Heart right ventricle (tissue), 16 donors: ENCODE measurements at regions not wholly inside any gene's neighbourhood (a gene's known extent, or its start where the extent isn't known, plus 50 kb on each side); places are given as distances from the start of the nearest gene placed in this dataset.
"Not testable (repeated sequence)": the region's sequence is repeated elsewhere in the genome, so short reads cannot be mapped to it uniquely, and the experiment has no call there.

Experiments
- ATAC-seq, 8 donors: fragments of 200-7000 bp; cut with Tn5 transposase; one replicate each; pipeline ENCODE4 v1.9.1; 2020; ENCODE audit warnings: mild to moderate bottlenecking in 8 of 8, moderate library complexity in 8 of 8, moderate number of reproducible peaks in 1 of 8
- DNase-seq, 2 donors: peaks; one replicate each; pipeline ENCODE4 v3.0.0-alpha.2; 2020
- H3K27ac ChIP-seq, 10 donors: fragments of 200-600 bp; sonication (generic) in 2 of 10; one replicate each; pipeline versions ENCODE4 v1.5.0 to v1.8.0; 2020 to 2022; ENCODE audit warnings: mild to moderate bottlenecking in 3 of 10
- H3K27me3 ChIP-seq, 7 donors: fragments of 200-600 bp; one replicate each; pipeline ENCODE4 v1.8.0; 2021 to 2022; ENCODE audit warnings: mild to moderate bottlenecking in 2 of 7
- H3K36me3 ChIP-seq, 9 donors: fragments of 200-600 bp; sonication (generic) in 1 of 9; one replicate each; pipeline versions ENCODE4 v1.5.0 to v1.8.0; 2020 to 2022; ENCODE audit warnings: mild to moderate bottlenecking in 2 of 9
- H3K4me1 ChIP-seq, 9 donors: fragments of 200-600 bp; sonication (generic) in 1 of 9; one replicate each; pipeline versions ENCODE4 v1.5.0 to v1.8.0; 2020 to 2022; ENCODE audit warnings: mild to moderate bottlenecking in 4 of 9
- H3K4me3 ChIP-seq, 10 donors: fragments of 200-600 bp; sonication (generic) in 2 of 10; one replicate each; pipeline versions ENCODE4 v1.5.0 to v1.8.0; 2020 to 2022; ENCODE audit warnings: mild to moderate bottlenecking in 7 of 10, moderate library complexity in 2 of 10
- H3K9me3 ChIP-seq, 11 donors: fragments of 200-600 bp in 10 of 11; sonication (generic) in 2 of 11; one replicate each; pipeline versions ENCODE4 v1.5.0 to v1.8.0; 2013 to 2022; ENCODE audit warnings: mild to moderate bottlenecking in 2 of 11, control low read depth in 1 of 11, moderate library complexity in 1 of 11
- WGBS, 2 donors: extraction: QIAGEN DNeasy Blood & Tissue Kit; methylation state at CpG; one replicate each; pipeline ENCODE4 v1.1.7; 2013; ENCODE audit warnings: inconsistent platforms in 1 of 2; 5-methylcytosine and 5-hydroxymethylcytosine counted together
- intact Hi-C, 10 donors: fragments of 100-400 bp; cut with DNase I; formaldehyde crosslinking; loops; one replicate each; pipeline versions ENCODE4 v1.11.1 to v1.14.2; 2022
- donor health status: Arrhythmogenic right ventricular cardiomyopathy.
- donor health status: ischemic (EF 13 %, LVEDD 7.1; RV severe dilation, severe dysfunction).
- donor health status: healthy with polysubstance abuse.
- donor health status: DM: no; HTN: yes; CAD: no.
- donor health status: DM: no; HTN: no; CAD: no.
- donor health status: ischemic (EF 25% LVEDD 6.9; RV normal size, moderate dysfunction).
- donor health status: ischemic (EF 25% LVEDD 5.7; RV mildly dilated, moderate dysfunction).
- donor health status: healthy.
- donor health status: DM: yes; HTN: yes; CAD: no.
- donor health status: Ischemic cardiomyopathy.
- donor health status: ischemic (EF 35%, LVEDD 5.7; RV mildly dilated, moderate dysfunction).
- donor health status: nonischemic (EF 11% LVEDD 7.7; RV severe dilation, severe dysfunction).
- donor health status: DM: yes; HTN: yes; CAD: no.
- donor health status: PGD.
- donor health status: ischemic (EF 29% LVEDD 5.4; RV normal size, mild dysfunction).
- donor health status: nonischemic (EF 23%, LVEDD 6.1; RV moderate dilation, normal function).

- H3K27ac ChIP-seq, intact Hi-C loops, ATAC-seq, H3K36me3 ChIP-seq, H3K27me3 ChIP-seq, DNase-seq, H3K4me3 ChIP-seq, H3K9me3 ChIP-seq, H3K4me1 ChIP-seq: not testable (repeated sequence)
- WGBS, 2 donors, result no CpG with 5 or more reads among the region's 5 CpGs
These were observed 53.1 kb downstream of the HSFY1 start for GRCh38 chrY:18599606-18600005.

DNA sequence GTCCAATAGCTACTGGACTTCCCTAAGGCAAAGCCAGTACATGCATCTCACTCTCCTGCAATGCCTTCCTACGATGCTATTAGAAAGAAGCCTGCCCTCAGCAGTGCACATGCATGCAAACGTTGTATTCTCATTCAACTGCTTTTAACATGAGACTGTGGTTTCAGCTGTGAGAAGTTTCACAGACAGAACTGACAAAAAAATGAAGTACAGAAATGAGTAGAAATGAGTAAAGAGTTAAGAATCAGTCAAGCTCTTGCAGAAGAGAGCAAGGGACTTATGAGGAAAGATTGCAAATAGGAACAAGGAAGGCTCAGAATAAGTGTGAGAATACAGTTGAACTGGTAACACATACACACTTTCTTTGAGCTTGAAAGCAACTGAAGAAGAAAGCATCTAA, 54.8 kb downstream of the HSFY1 start:
- DNase-seq, ATAC-seq, H3K36me3 ChIP-seq: not testable (repeated sequence)

GRCh38 chrY:18606251-18606650, 59.7 kb downstream of the HSFY1 start:
- H3K27me3 ChIP-seq, intact Hi-C loops, DNase-seq, H3K27ac ChIP-seq, H3K4me3 ChIP-seq, H3K9me3 ChIP-seq, H3K4me1 ChIP-seq, ATAC-seq, H3K36me3 ChIP-seq: not testable (repeated sequence)
- no CpG with 5 or more reads among the region's 5 CpGs for WGBS, 2 donors

More for the DNA sequence above, 54.8 kb downstream of the HSFY1 start:
- intact Hi-C loops, H3K9me3 ChIP-seq, H3K4me3 ChIP-seq, H3K27me3 ChIP-seq, H3K27ac ChIP-seq, H3K4me1 ChIP-seq: not testable (repeated sequence)
- no CpG with 5 or more reads among the region's 2 CpGs for WGBS, 2 donors

GRCh38 chrY:18608205-18608604, 61.7 kb downstream of the HSFY1 start:
- DNase-seq, H3K36me3 ChIP-seq, H3K27me3 ChIP-seq, H3K4me1 ChIP-seq, H3K9me3 ChIP-seq, H3K27ac ChIP-seq, ATAC-seq, H3K4me3 ChIP-seq, intact Hi-C loops: not testable (repeated sequence)
- no CpG with 5 or more reads among the region's 4 CpGs for WGBS, 2 donors

GRCh38 chrY:18615809-18616208, 69.3 kb downstream of the HSFY1 start:
- H3K27me3 ChIP-seq, H3K27ac ChIP-seq, H3K4me1 ChIP-seq, H3K36me3 ChIP-seq, ATAC-seq, H3K9me3 ChIP-seq, H3K4me3 ChIP-seq, intact Hi-C loops, DNase-seq: not testable (repeated sequence)
- no CpG with 5 or more reads among the region's 1 CpG for WGBS, 2 donors

GRCh38 chrY:18629805-18630516, 83.4 kb downstream of the HSFY1 start:
- H3K27ac ChIP-seq, DNase-seq, ATAC-seq, intact Hi-C loops, H3K4me1 ChIP-seq, H3K4me3 ChIP-seq, H3K36me3 ChIP-seq, H3K27me3 ChIP-seq, H3K9me3 ChIP-seq: not testable (repeated sequence)
- no CpG with 5 or more reads among the region's 9 CpGs for WGBS, 2 donors

DNA sequence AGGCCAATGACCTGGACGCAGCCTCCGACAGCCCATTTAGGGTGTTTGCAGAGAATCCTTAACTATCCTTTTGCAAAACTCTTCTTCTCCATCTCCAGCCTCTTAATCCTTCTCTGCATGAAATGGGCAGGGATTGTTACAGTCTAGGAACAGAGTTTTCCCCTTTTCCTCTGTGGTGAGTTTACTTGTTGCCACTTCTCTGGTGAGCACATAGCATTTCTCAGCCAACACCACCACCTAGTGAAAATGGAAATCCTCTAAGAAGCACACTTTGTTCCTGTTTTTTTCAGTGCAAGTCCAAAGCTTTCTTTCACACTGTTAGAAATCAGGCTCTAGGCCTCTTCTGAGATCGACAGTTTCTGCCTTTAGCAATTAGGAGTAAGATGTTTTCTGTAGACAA, 84.1 kb downstream of the HSFY1 start:
- H3K27ac ChIP-seq, ATAC-seq, H3K4me3 ChIP-seq, intact Hi-C loops, H3K36me3 ChIP-seq, H3K9me3 ChIP-seq, H3K27me3 ChIP-seq, H3K4me1 ChIP-seq, DNase-seq: not testable (repeated sequence)
- WGBS, 2 donors, result no CpG with 5 or more reads among the region's 3 CpGs

DNA sequence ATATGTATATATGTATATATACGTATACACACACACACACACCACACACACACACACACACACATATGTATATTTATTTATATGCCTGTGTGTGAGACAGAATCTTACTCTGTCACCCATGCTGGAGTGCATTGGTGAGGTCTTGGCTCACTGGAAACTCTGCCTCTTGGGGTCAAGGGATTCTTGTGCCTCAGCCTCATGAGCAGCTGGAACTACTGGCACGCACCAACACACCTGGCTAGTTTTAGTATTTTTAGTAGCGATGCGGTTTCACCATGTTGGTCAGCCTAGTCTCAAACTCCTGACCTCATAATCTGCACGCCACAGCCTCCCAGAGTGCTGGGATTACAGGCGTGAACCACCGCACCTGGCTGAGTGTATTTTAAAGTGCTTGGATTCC, 85.1 kb downstream of the HSFY1 start:
- H3K27me3 ChIP-seq, H3K27ac ChIP-seq, H3K36me3 ChIP-seq, intact Hi-C loops, H3K4me1 ChIP-seq, H3K9me3 ChIP-seq, DNase-seq, H3K4me3 ChIP-seq, ATAC-seq: not testable (repeated sequence)
- WGBS, 2 donors, result no CpG with 5 or more reads among the region's 7 CpGs
